B cell (primary cell): ENCODE measurements at regions not wholly inside any gene's neighbourhood (a gene's known extent, or its start where the extent isn't known, plus 50 kb on each side); places are given as distances from the start of the nearest gene placed in this dataset.

Experiments
- CTCF ChIP-seq: fragments of 200-600 bp; IDR thresholded peaks from one replicate; pipeline ENCODE4 v1.8.0; 2022; ENCODE audit warnings: antibody characterized with exemption, mild to moderate bottlenecking
- EZH2 ChIP-seq: IDR thresholded peaks from 2 replicates; pipeline ENCODE4 v1.6.1; 2012; ENCODE audit warnings: borderline replicate concordance, low read depth, mild to moderate bottlenecking, moderate library complexity, low read length; ENCODE audit not compliant: insufficient read depth, poor library complexity, severe bottlenecking

- TF ChIP-seq CTCF, result no peak
- TF ChIP-seq EZH2, result no peak
Observed at GRCh38 chr6:40695114-40695513, 108.0 kb upstream of the LRFN2 start.
